ENCODE measurements at regions not wholly inside any gene's neighbourhood (a gene's known extent, or its start where the extent isn't known, plus 50 kb on each side); places are given as distances from the start of the nearest gene placed in this dataset.

DNA sequence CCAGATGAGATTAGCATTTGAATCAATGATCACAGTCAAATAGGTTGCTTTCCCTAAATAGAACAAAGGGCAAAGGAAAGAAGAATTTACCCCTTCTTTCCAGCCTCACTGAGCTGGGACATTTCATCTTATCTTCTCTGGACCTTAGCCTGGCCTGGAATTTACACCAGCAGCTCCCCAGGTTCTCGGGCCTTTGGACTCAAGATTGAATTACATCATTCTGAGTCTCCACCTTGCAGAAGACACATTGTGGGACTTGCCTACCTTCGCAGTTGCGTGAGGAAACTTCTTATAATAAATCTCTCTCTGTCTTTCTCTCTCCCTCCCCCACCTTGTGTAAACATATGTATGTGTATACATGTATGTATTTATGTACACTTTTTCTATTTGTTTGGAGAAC lies 732.4 kb downstream of the IPMK start (continued):
- TF ChIP-seq, protein P1, sequence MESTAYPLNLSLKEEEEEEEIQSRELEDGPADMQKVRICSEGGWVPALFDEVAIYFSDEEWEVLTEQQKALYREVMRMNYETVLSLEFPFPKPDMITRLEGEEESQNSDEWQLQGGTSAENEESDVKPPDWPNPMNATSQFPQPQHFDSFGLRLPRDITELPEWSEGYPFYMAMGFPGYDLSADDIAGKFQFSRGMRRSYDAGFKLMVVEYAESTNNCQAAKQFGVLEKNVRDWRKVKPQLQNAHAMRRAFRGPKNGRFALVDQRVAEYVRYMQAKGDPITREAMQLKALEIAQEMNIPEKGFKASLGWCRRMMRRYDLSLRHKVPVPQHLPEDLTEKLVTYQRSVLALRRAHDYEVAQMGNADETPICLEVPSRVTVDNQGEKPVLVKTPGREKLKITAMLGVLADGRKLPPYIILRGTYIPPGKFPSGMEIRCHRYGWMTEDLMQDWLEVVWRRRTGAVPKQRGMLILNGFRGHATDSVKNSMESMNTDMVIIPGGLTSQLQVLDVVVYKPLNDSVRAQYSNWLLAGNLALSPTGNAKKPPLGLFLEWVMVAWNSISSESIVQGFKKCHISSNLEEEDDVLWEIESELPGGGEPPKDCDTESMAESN (CRISPR knock-in tag; conservative IDR thresholded peaks at IDR 0.05), result no peak
- TF ChIP-seq ZSCAN31 (CRISPR knock-in tag; IDR thresholded peaks at IDR 0.05; ENCODE audit: low read depth) (no peak), NONO (IDR thresholded peaks at IDR 0.05) (no peak), NONO (CRISPR knock-in tag; conservative IDR thresholded peaks at IDR 0.05) (no peak), ZNF670 (CRISPR knock-in tag; IDR thresholded peaks at IDR 0.05; ENCODE audit: borderline replicate concordance) (no peak), ZNF678 (CRISPR knock-in tag; IDR thresholded peaks at IDR 0.05) (no peak), ZNF230 (CRISPR knock-in tag; IDR thresholded peaks at IDR 0.05) (no peak), AHR (CRISPR knock-in tag; IDR thresholded peaks at IDR 0.05) (no peak), ZFP41 (CRISPR knock-in tag; IDR thresholded peaks at IDR 0.05; ENCODE audit: borderline replicate concordance) (no peak)
- TF ChIP-seq, protein P2, sequence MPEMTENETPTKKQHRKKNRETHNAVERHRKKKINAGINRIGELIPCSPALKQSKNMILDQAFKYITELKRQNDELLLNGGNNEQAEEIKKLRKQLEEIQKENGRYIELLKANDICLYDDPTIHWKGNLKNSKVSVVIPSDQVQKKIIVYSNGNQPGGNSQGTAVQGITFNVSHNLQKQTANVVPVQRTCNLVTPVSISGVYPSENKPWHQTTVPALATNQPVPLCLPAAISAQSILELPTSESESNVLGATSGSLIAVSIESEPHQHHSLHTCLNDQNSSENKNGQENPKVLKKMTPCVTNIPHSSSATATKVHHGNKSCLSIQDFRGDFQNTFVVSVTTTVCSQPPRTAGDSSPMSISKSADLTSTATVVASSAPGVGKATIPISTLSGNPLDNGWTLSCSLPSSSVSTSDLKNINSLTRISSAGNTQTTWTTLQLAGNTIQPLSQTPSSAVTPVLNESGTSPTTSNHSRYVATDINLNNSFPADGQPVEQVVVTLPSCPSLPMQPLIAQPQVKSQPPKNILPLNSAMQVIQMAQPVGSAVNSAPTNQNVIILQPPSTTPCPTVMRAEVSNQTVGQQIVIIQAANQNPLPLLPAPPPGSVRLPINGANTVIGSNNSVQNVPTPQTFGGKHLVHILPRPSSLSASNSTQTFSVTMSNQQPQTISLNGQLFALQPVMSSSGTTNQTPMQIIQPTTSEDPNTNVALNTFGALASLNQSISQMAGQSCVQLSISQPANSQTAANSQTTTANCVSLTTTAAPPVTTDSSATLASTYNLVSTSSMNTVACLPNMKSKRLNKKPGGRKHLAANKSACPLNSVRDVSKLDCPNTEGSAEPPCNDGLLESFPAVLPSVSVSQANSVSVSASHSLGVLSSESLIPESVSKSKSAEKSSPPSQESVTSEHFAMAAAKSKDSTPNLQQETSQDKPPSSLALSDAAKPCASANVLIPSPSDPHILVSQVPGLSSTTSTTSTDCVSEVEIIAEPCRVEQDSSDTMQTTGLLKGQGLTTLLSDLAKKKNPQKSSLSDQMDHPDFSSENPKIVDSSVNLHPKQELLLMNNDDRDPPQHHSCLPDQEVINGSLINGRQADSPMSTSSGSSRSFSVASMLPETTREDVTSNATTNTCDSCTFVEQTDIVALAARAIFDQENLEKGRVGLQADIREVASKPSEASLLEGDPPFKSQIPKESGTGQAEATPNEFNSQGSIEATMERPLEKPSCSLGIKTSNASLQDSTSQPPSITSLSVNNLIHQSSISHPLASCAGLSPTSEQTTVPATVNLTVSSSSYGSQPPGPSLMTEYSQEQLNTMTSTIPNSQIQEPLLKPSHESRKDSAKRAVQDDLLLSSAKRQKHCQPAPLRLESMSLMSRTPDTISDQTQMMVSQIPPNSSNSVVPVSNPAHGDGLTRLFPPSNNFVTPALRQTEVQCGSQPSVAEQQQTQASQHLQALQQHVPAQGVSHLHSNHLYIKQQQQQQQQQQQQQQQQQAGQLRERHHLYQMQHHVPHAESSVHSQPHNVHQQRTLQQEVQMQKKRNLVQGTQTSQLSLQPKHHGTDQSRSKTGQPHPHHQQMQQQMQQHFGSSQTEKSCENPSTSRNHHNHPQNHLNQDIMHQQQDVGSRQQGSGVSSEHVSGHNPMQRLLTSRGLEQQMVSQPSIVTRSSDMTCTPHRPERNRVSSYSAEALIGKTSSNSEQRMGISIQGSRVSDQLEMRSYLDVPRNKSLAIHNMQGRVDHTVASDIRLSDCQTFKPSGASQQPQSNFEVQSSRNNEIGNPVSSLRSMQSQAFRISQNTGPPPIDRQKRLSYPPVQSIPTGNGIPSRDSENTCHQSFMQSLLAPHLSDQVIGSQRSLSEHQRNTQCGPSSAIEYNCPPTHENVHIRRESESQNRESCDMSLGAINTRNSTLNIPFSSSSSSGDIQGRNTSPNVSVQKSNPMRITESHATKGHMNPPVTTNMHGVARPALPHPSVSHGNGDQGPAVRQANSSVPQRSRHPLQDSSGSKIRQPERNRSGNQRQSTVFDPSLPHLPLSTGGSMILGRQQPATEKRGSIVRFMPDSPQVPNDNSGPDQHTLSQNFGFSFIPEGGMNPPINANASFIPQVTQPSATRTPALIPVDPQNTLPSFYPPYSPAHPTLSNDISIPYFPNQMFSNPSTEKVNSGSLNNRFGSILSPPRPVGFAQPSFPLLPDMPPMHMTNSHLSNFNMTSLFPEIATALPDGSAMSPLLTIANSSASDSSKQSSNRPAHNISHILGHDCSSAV (CRISPR knock-in tag; IDR thresholded peaks at IDR 0.05; ENCODE audit: borderline replicate concordance), result no peak
- TF ChIP-seq, protein P3, sequence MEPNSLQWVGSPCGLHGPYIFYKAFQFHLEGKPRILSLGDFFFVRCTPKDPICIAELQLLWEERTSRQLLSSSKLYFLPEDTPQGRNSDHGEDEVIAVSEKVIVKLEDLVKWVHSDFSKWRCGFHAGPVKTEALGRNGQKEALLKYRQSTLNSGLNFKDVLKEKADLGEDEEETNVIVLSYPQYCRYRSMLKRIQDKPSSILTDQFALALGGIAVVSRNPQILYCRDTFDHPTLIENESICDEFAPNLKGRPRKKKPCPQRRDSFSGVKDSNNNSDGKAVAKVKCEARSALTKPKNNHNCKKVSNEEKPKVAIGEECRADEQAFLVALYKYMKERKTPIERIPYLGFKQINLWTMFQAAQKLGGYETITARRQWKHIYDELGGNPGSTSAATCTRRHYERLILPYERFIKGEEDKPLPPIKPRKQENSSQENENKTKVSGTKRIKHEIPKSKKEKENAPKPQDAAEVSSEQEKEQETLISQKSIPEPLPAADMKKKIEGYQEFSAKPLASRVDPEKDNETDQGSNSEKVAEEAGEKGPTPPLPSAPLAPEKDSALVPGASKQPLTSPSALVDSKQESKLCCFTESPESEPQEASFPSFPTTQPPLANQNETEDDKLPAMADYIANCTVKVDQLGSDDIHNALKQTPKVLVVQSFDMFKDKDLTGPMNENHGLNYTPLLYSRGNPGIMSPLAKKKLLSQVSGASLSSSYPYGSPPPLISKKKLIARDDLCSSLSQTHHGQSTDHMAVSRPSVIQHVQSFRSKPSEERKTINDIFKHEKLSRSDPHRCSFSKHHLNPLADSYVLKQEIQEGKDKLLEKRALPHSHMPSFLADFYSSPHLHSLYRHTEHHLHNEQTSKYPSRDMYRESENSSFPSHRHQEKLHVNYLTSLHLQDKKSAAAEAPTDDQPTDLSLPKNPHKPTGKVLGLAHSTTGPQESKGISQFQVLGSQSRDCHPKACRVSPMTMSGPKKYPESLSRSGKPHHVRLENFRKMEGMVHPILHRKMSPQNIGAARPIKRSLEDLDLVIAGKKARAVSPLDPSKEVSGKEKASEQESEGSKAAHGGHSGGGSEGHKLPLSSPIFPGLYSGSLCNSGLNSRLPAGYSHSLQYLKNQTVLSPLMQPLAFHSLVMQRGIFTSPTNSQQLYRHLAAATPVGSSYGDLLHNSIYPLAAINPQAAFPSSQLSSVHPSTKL (CRISPR knock-in tag; IDR thresholded peaks at IDR 0.05), result no peak
- TF ChIP-seq, protein P4, sequence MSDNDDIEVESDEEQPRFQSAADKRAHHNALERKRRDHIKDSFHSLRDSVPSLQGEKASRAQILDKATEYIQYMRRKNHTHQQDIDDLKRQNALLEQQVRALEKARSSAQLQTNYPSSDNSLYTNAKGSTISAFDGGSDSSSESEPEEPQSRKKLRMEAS (IDR thresholded peaks at IDR 0.05), result no peak

Data from HepG2 (cell line).